ENCODE measurements at regions not wholly inside any gene's neighbourhood (a gene's known extent, or its start where the extent isn't known, plus 50 kb on each side); places are given as distances from the start of the nearest gene placed in this dataset.

GRCh38 chr6:16060039-16060438 is 68.8 kb upstream of the MYLIP start:
- H3K27ac ChIP-seq (ENCODE audit: low read depth in 2 of 2, low read length in 1 of 2): no peak overlapping the region

GRCh38 chr6:16059496-16059895 is 69.4 kb upstream of the MYLIP start:
- Histone ChIP-seq H3K27me3 (ENCODE audit: insufficient read depth) (no peaks in the 10 kb centered on the region), H3K9me2 (no peaks in the 10 kb centered on the region), H3K79me2 (ENCODE audit: insufficient read depth) (no peaks in the 10 kb centered on the region), H3K9ac (no peak overlapping the region), H3K4me1 (ENCODE audit: control insufficient read depth in 1 of 2, insufficient read depth in 2 of 2, low read depth in 1 of 2, low read length in 1 of 2) (no peaks in the 10 kb centered on the region), H4K20me1 (ENCODE audit: insufficient read depth) (no peaks in the 10 kb centered on the region), H3K9me3 (no peaks in the 10 kb centered on the region), H3F3A (replicated peaks; ENCODE audit: insufficient read depth) (no peaks in the 10 kb centered on the region), H3K36me3 (replicated peaks in 1 of 2; ENCODE audit: control insufficient read depth in 1 of 2, insufficient read depth in 2 of 2, low read length in 1 of 2) (no peaks in the 10 kb centered on the region), H2AFZ (ENCODE audit: low read depth) (no peak overlapping the region), H3K4me3 (ENCODE audit: low read depth in 2 of 2, low read length in 1 of 2) (no peak overlapping the region), H3K27ac (ENCODE audit: low read depth in 2 of 2, low read length in 1 of 2) (no peak overlapping the region), H3K4me2 (no peak overlapping the region)
- ChIA-PET POLR2A (no interaction called here), CTCF (interaction anchor here (2.3 kb wide), 1 partner anchor 69 kb away, joined by 7 read pairs; the partner anchor contains the start of gene MYLIP)
- DNase-seq: no peak
- WGBS (ENCODE audit: low lambda C conversion rate): 51% methylated on average over 7 of the region's 7 CpGs
- TF ChIP-seq GATA2 (CRISPR knock-in tag; IDR thresholded peaks at IDR 0.05): no peak
- TF ChIP-seq MEF2A (IDR thresholded peaks at IDR 0.05; ENCODE audit: borderline replicate concordance, low read depth): no peak
- TF ChIP-seq MAX (IDR thresholded peaks at IDR 0.05; ENCODE audit: low read depth): no peak
- TF ChIP-seq YY1 (IDR thresholded peaks at IDR 0.05; ENCODE audit: low read depth): no peak
- TF ChIP-seq GABPA (IDR thresholded peaks at IDR 0.05; ENCODE audit: low read depth): no peak

More at GRCh38 chr6:16060039-16060438, 68.8 kb upstream of the MYLIP start:
- WGBS (ENCODE audit: low lambda C conversion rate): 58% methylated on average over 3 of the region's 3 CpGs
- H3K4me1 ChIP-seq (ENCODE audit: control insufficient read depth in 1 of 2, insufficient read depth in 2 of 2, low read depth in 1 of 2, low read length in 1 of 2): no peaks in the 10 kb centered on the region
- no peaks in the 10 kb centered on the region for H3K27me3 ChIP-seq (ENCODE audit: insufficient read depth)
- H3K4me3 ChIP-seq (ENCODE audit: low read depth in 2 of 2, low read length in 1 of 2): no peak overlapping the region
- no peaks in the 10 kb centered on the region for H3F3A ChIP-seq (replicated peaks; ENCODE audit: insufficient read depth)
- no peaks in the 10 kb centered on the region for H4K20me1 ChIP-seq (ENCODE audit: insufficient read depth)
- no peaks in the 10 kb centered on the region for H3K36me3 ChIP-seq (replicated peaks in 1 of 2; ENCODE audit: control insufficient read depth in 1 of 2, insufficient read depth in 2 of 2, low read length in 1 of 2)
- POLR2A ChIA-PET: no interaction called here
- no peaks in the 10 kb centered on the region for H3K9me2 ChIP-seq
- H3K79me2 ChIP-seq (ENCODE audit: insufficient read depth): no peaks in the 10 kb centered on the region
- H3K9me3 ChIP-seq: no peaks in the 10 kb centered on the region
- DNase-seq: no peak
- TF ChIP-seq CHD2 (IDR thresholded peaks at IDR 0.05; ENCODE audit: low read length, partially characterized antibody) (no peak), RFX5 (IDR thresholded peaks at IDR 0.05; ENCODE audit: low read length) (no peak), JUND (IDR thresholded peaks at IDR 0.05) (no peak), SIN3A (IDR thresholded peaks at IDR 0.05; ENCODE audit: borderline replicate concordance, low read depth, low read length) (no peak), NRF1 (IDR thresholded peaks at IDR 0.05; ENCODE audit: low read depth, low read length) (no peak), ELF1 (IDR thresholded peaks at IDR 0.05) (no peak)
- no peak overlapping the region for H3K9ac ChIP-seq
- H2AFZ ChIP-seq (ENCODE audit: low read depth): no peak overlapping the region
- CTCF ChIA-PET: interaction anchor here (2.3 kb wide), 1 partner anchor 69 kb away, joined by 7 read pairs; the partner anchor contains the start of gene MYLIP
- H3K4me2 ChIP-seq: no peak overlapping the region

- ChIA-PET CTCF (interaction anchor here (2.3 kb wide), 1 partner anchor 70 kb away, joined by 7 read pairs; the partner anchor contains the start of gene MYLIP), POLR2A (no interaction called here)
- no peak overlapping the region for H2AFZ ChIP-seq (ENCODE audit: low read depth)
- no peaks in the 10 kb centered on the region for H3K79me2 ChIP-seq (ENCODE audit: insufficient read depth)
- H4K20me1 ChIP-seq (ENCODE audit: insufficient read depth): no peaks in the 10 kb centered on the region
- H3K9me2 ChIP-seq: no peaks in the 10 kb centered on the region
- no peak overlapping the region for H3K9ac ChIP-seq
- H3K27ac ChIP-seq (ENCODE audit: low read depth in 2 of 2, low read length in 1 of 2): no peak overlapping the region
- H3K4me3 ChIP-seq (ENCODE audit: low read depth in 2 of 2, low read length in 1 of 2): no peak overlapping the region
- H3K36me3 ChIP-seq (replicated peaks in 1 of 2; ENCODE audit: control insufficient read depth in 1 of 2, insufficient read depth in 2 of 2, low read length in 1 of 2): no peaks in the 10 kb centered on the region
- no peak for DNase-seq
- no peak overlapping the region for H3K4me2 ChIP-seq
- H3K9me3 ChIP-seq: no peaks in the 10 kb centered on the region
- TF ChIP-seq USF2 (IDR thresholded peaks at IDR 0.05; ENCODE audit: borderline replicate concordance, low read depth, low read length) (no peak), CHD2 (IDR thresholded peaks at IDR 0.05; ENCODE audit: low read length, partially characterized antibody) (no peak), REST (IDR thresholded peaks at IDR 0.05; ENCODE audit: low read depth, low read length) (no peak)
- H3K4me1 ChIP-seq (ENCODE audit: control insufficient read depth in 1 of 2, insufficient read depth in 2 of 2, low read depth in 1 of 2, low read length in 1 of 2): no peaks in the 10 kb centered on the region
- WGBS (ENCODE audit: low lambda C conversion rate): 56% methylated on average over 4 of the region's 4 CpGs
- no peaks in the 10 kb centered on the region for H3K27me3 ChIP-seq (ENCODE audit: insufficient read depth)
- no peaks in the 10 kb centered on the region for H3F3A ChIP-seq (replicated peaks; ENCODE audit: insufficient read depth)
Observed at GRCh38 chr6:16058929-16059345, 69.9 kb upstream of the MYLIP start.
